Suprapubic skin (tissue), 4 donors: ENCODE measurements at regions not wholly inside any gene's neighbourhood (a gene's known extent, or its start where the extent isn't known, plus 50 kb on each side); places are given as distances from the start of the nearest gene placed in this dataset.

Experiments used
- EP300 ChIP-seq: sonication (generic); formaldehyde crosslinking; IDR thresholded peaks from one replicate; pipeline ENCODE4 v1.6.1; 2017; ENCODE audit warnings: antibody characterized with exemption
- POLR2AphosphoS5 ChIP-seq, 3 donors: sonication (generic); formaldehyde crosslinking; IDR thresholded peaks; one replicate each; pipeline ENCODE4 v1.6.1; 2017; ENCODE audit warnings: antibody characterized with exemption in 3 of 3
- TF ChIP-seq, protein P1 (sequence below), 2 donors: fragments of 200-600 bp in 1 of 2; fragments of 450-650 bp in 1 of 2; sonication (generic) in 1 of 2; IDR thresholded peaks; one replicate each; pipeline ENCODE4 v1.5.1; 2016 to 2019; ENCODE audit warnings: antibody characterized with exemption in 2 of 2, mild to moderate bottlenecking in 1 of 2, moderate library complexity in 1 of 2

DNA sequence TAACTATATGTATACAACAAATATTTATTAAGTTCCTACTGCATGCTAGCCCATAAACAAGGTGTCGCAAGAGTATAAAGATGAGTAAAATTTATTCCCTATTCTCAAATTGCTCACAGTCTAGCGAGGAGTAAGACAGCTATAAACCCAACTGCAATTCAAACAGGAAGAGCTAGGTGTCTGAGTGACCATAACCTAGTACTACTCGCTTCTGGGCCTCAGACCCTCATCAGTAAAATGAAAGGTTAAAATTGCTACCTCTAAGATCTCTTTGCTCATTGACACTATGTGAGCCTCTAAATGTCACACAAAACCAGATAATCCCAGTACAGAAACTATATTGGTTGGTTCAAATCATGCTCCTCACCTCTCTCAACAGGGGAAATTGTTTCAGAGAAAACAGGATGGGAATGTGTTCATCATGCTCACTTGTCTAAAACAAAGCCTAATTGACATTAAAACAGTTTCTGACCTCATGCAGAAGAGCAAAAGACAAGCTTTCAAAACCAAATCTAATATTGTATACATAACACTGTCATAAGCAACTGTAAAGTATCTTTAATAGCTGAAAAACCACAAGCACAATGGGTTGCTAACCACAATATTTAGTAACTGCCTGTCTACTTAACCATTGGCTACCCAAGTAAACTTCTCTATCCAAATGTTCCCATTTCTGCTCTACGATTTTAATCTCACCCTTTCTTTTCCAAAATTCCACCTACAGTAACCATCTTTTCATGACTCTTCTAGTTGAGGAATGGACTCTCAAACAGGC lies 264.6 kb upstream of the FMR1 start:
- TF ChIP-seq, protein P1, sequence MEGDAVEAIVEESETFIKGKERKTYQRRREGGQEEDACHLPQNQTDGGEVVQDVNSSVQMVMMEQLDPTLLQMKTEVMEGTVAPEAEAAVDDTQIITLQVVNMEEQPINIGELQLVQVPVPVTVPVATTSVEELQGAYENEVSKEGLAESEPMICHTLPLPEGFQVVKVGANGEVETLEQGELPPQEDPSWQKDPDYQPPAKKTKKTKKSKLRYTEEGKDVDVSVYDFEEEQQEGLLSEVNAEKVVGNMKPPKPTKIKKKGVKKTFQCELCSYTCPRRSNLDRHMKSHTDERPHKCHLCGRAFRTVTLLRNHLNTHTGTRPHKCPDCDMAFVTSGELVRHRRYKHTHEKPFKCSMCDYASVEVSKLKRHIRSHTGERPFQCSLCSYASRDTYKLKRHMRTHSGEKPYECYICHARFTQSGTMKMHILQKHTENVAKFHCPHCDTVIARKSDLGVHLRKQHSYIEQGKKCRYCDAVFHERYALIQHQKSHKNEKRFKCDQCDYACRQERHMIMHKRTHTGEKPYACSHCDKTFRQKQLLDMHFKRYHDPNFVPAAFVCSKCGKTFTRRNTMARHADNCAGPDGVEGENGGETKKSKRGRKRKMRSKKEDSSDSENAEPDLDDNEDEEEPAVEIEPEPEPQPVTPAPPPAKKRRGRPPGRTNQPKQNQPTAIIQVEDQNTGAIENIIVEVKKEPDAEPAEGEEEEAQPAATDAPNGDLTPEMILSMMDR (IDR thresholded peaks at IDR 0.05), result no peak
- TF ChIP-seq EP300, result no peak
- no peak for TF ChIP-seq POLR2AphosphoS5 (IDR thresholded peaks at IDR 0.05)
